GM13977 (cell line): ENCODE measurements at regions not wholly inside any gene's neighbourhood (a gene's known extent, or its start where the extent isn't known, plus 50 kb on each side); places are given as distances from the start of the nearest gene placed in this dataset.

ENCODE experiments used
- DNase-seq: peaks from one replicate; pipeline ENCODE4 v3.0.0; 2012; ENCODE audit warnings: low spot score
- CTCF ChIP-seq: IDR thresholded peaks from 2 replicates; pipeline ENCODE4 v1.5.1; 2012; ENCODE audit warnings: mild to moderate bottlenecking, control low read depth; ENCODE audit not compliant: insufficient read depth; ENCODE audit errors: extremely low read depth, missing control alignments
- in situ Hi-C: fragments of 300-500 bp; cut with MboI; formaldehyde crosslinking; loops from one replicate; pipeline ENCODE4 v1.12.0; 2022; ENCODE audit warnings: low sequenced_read_pairs, low pct_unique_long_range_greater_than_20kb, mixed read lengths, inconsistent platforms; ENCODE audit not compliant: unreplicated experiment

GRCh38 chr13:71087432-71087831 lies 779.6 kb downstream of the DACH1 start:
- in situ Hi-C loops = no loop called here
- no peak for DNase-seq
- no peak for TF ChIP-seq CTCF

GRCh38 chr13:71087006-71087405 lies 780.0 kb downstream of the DACH1 start:
- no peak for TF ChIP-seq CTCF
- in situ Hi-C loops = no loop called here
- DNase-seq = no peak

DNA sequence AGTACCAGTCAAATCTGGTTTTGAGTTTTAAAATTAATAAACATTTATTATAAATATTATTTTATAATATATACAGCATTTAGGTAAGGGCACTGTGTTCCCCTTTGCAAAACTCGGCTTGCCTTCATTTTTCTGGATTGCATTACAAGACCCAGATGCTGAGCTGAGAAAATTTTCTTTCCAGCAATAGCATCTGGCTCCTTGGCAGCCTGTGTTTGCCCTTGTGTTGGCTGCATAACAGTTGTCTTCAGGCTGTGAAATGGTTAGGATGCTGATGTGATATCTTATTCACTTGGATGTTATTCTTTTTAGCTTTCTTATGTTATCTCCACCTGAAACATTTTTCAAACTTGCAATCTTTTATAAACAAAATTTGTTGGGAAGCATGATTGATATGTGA lies 784.4 kb downstream of the DACH1 start:
- in situ Hi-C loops = no loop called here
- no peak for TF ChIP-seq CTCF
- DNase-seq = no peak

- TF ChIP-seq CTCF = no peak
- in situ Hi-C loops = no loop called here
- no peak for DNase-seq
These were observed 787.4 kb downstream of the DACH1 start for GRCh38 chr13:71079638-71080037.

DNA sequence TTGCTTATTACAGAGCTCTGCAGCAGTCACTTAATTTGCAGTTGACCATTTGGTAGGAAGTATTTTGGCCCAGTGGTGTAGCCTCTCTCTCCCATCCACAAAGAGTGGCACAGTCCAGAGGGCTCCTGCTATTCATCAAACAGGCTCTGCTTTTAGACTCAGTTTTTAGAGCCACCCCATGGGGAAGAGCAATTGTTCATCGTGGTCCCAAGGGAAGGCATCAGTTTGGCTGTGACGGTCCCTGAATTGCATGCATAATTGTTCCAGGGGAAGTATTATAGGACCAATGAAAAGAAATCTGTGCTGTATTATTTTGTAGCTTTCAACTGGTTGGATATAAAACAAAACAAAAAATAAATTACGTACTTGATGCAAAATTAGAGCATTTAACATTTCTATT lies 799.0 kb downstream of the DACH1 start:
- no peak for TF ChIP-seq CTCF
- in situ Hi-C loops = no loop called here
- DNase-seq = no peak

DNA sequence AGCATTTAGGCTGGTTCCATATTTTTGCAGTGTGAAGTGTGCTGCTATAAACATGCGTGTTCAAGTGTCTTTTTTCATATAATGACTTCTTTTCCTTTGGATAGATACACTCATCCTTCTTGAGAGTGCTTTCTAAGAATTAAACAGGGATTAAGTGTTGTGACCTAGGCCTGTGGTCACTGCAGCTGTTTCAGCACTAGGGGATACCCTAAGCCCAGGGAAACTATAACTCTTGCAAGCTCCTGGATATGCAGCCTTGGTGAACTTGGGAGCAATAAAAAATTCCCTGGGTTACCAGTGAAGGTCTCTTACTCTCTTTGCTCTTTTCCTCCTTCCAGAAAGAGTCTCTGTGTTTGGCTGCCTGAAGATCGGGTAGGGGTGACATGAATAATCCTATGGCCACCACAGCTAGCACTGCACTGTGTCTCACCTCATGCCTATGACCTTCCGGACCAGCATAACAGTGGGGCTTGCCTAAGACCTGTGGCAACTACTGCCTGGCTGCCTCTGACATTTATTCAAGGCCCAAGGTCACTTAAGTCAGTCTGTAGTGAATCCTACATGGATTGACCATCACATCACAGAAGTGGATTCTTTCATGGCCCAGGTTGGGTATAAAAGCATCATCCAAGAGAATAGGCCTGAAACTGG lies 799.7 kb downstream of the DACH1 start:
- TF ChIP-seq CTCF = no peak
- in situ Hi-C loops = no loop called here
- DNase-seq = no peak

DNA sequence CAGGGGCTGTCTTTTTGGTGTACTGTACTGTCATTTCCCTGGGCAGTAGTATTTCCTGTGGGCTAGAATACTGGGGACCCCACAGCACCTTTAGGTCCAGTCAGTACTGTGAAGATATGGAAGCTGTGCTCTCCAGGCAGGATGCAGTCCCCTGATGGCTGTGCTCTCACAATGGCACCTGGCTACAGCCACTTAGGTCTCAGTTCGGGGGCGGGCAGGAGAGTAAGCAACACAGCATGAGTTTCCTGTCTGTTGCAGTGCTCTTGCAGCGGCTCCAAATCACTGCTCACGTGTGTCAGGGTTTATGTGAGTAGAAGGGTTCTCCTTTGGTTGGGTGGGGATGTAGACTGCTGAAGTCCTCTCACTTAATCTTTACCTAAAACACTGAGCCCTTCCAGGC lies 810.4 kb downstream of the DACH1 start:
- DNase-seq = no peak
- in situ Hi-C loops = no loop called here
- no peak for TF ChIP-seq CTCF
